Adrenal gland (tissue), 9 donors: ENCODE measurements at regions not wholly inside any gene's neighbourhood (a gene's known extent, or its start where the extent isn't known, plus 50 kb on each side); places are given as distances from the start of the nearest gene placed in this dataset.

ENCODE experiments used
- DNase-seq, 7 donors: peaks; one replicate each; pipeline ENCODE4 v3.0.0-alpha.2; 2019 to 2020
- H3K27ac ChIP-seq, 5 donors: fragments of 200-600 bp; sonication (generic) in 4 of 5; 1 replicate in 3 of 5; 2 replicates in 2 of 5; pipeline versions ENCODE4 v1.5.1 to v1.8.0; 2016 to 2020; ENCODE audit warnings: mild to moderate bottlenecking in 1 of 5
- H3K27me3 ChIP-seq: fragments of 200-600 bp; 2 replicates; pipeline ENCODE4 v1.8.0; 2021
- H3K36me3 ChIP-seq, 2 donors: fragments of 200-600 bp; replicated peaks in 1 of 2; 1 replicate in 1 of 2; 2 replicates in 1 of 2; pipeline versions ENCODE4 v1.5.1 to v1.8.0; 2018 to 2022
- H3K4me1 ChIP-seq, 2 donors: fragments of 200-600 bp; replicated peaks in 1 of 2; 1 replicate in 1 of 2; 2 replicates in 1 of 2; pipeline versions ENCODE4 v1.5.1 to v1.8.0; 2018 to 2021
- H3K4me3 ChIP-seq, 4 donors: fragments of 200-600 bp; sonication (generic) in 3 of 4; one replicate each; pipeline ENCODE4 v1.5.1; 2016 to 2018
- H3K9me3 ChIP-seq, 3 donors: fragments of 200-600 bp; sonication (generic) in 1 of 3; replicated peaks in 1 of 3; 1 replicate in 2 of 3; 2 replicates in 1 of 3; pipeline versions ENCODE4 v1.5.1 to v1.8.0; 2016 to 2021
- CTCF ChIP-seq, 6 experiments: fragments of 450-650 bp in 4 of 6; fragments of 200-600 bp in 2 of 6; sonication (generic) in 1 of 6; IDR thresholded peaks; 1 replicate in 5 of 6; 2 replicates in 1 of 6; pipeline versions ENCODE4 v1.5.1 to v1.8.0; 2016 to 2021; ENCODE audit warnings: antibody characterized with exemption in 6 of 6, mild to moderate bottlenecking in 2 of 6, moderate library complexity in 1 of 6
- POLR2A ChIP-seq, 2 donors: fragments of 450-650 bp; IDR thresholded peaks; one replicate each; pipeline ENCODE4 v1.6.1; 2017; ENCODE audit warnings: antibody characterized with exemption in 2 of 2, mild to moderate bottlenecking in 2 of 2, moderate library complexity in 1 of 2
- WGBS, 4 donors: extraction: QIAGEN DNeasy Blood & Tissue Kit in 2 of 4; methylation state at CpG; one replicate each; pipeline versions ENCODE4 v1.1.5 to v1.1.7; 2013 to 2017; 5-methylcytosine and 5-hydroxymethylcytosine counted together
- intact Hi-C, 2 donors: fragments of 100-400 bp; cut with DNase I; formaldehyde crosslinking; loops; one replicate each; pipeline versions ENCODE4 v1.14.1 to v1.15.0; 2022 to 2023
- donor health status: healthy with polysubstance abuse.
- donor health status: Bipolar disorder and iron deficiency.
- donor health status: DM: yes; HTN: yes; CAD: no.
- donor health status: DM: no; HTN: no; CAD: no.
- donor health status: DM: no; HTN: no; CAD: no.

- WGBS, 4 donors = 60 to 71% (median 71%) methylated on average over 1 of the region's 1 CpG
- intact Hi-C loops = no loop called here
These were observed 52.2 kb upstream of the RORA start for GRCh38 chr15:61281328-61281727.

More at GRCh38 chr15:61281328-61281727, 52.2 kb upstream of the RORA start:
- DNase-seq = no peak
- TF ChIP-seq POLR2A (IDR thresholded peaks at IDR 0.05) = no peak
- TF ChIP-seq CTCF (IDR thresholded peaks at IDR 0.05) = no peak
- H3K36me3 ChIP-seq = no peaks in the 10 kb centered on the region
- H3K9me3 ChIP-seq = no peaks in the 10 kb centered on the region
- no peak overlapping the region for H3K27ac ChIP-seq
- H3K27me3 ChIP-seq = peaks cover 3% of the 10 kb centered on the region
- H3K4me1 ChIP-seq = no peaks in the 10 kb centered on the region
- H3K4me3 ChIP-seq = no peak overlapping the region
